Lung (tissue), 11 donors: ENCODE measurements at regions not wholly inside any gene's neighbourhood (a gene's known extent, or its start where the extent isn't known, plus 50 kb on each side); places are given as distances from the start of the nearest gene placed in this dataset.

ENCODE experiments used
- ATAC-seq: fragments of 200-7000 bp; cut with Tn5 transposase; one replicate; pipeline ENCODE4 v1.9.1; 2020; ENCODE audit warnings: moderate number of reproducible peaks; ENCODE audit not compliant: insufficient read depth, low FRiP score
- DNase-seq, 3 donors: peaks; one replicate each; pipeline ENCODE4 v3.0.0-alpha.2; 2013 to 2017
- H3K27ac ChIP-seq, 2 donors: one replicate each; pipeline ENCODE4 v1.5.1; 2013; ENCODE audit warnings: mild to moderate bottlenecking in 2 of 2, moderate library complexity in 2 of 2, control low read depth in 1 of 2, inconsistent platforms in 1 of 2, low read depth in 1 of 2, low read length in 1 of 2
- H3K27me3 ChIP-seq, 3 donors: one replicate each; pipeline ENCODE4 v1.5.1; 2013; ENCODE audit warnings: low read length in 2 of 3; ENCODE audit not compliant: control insufficient read depth in 3 of 3, insufficient read depth in 3 of 3
- H3K36me3 ChIP-seq, 4 donors: one replicate each; pipeline ENCODE4 v1.5.1; 2013; ENCODE audit warnings: low read length in 4 of 4, mild to moderate bottlenecking in 1 of 4, moderate library complexity in 1 of 4; ENCODE audit not compliant: control insufficient read depth in 4 of 4, insufficient read depth in 4 of 4
- H3K4me1 ChIP-seq, 5 donors: one replicate each; pipeline ENCODE4 v1.5.1; 2013; ENCODE audit warnings: low read length in 5 of 5, mild to moderate bottlenecking in 2 of 5, moderate library complexity in 1 of 5; ENCODE audit not compliant: control insufficient read depth in 5 of 5, insufficient read depth in 5 of 5
- H3K4me3 ChIP-seq: one replicate; pipeline ENCODE4 v1.5.1; 2013; ENCODE audit warnings: mild to moderate bottlenecking, control low read depth, moderate library complexity
- H3K9ac ChIP-seq, 2 donors: one replicate each; pipeline ENCODE4 v1.5.1; 2013; ENCODE audit warnings: low read length in 2 of 2, control low read depth in 1 of 2; ENCODE audit not compliant: insufficient read depth in 1 of 2
- H3K9me3 ChIP-seq, 4 donors: one replicate each; pipeline ENCODE4 v1.5.1; 2013; ENCODE audit warnings: low read length in 3 of 4, mild to moderate bottlenecking in 1 of 4, moderate library complexity in 1 of 4; ENCODE audit not compliant: control insufficient read depth in 4 of 4, insufficient read depth in 3 of 4
- WGBS, 2 donors: extraction: QIAGEN DNeasy Blood & Tissue Kit; methylation state at CpG; one replicate each; pipeline ENCODE4 v1.1.7; 2013; 5-methylcytosine and 5-hydroxymethylcytosine counted together
- TF ChIP-seq, protein P1 (sequence below): IDR thresholded peaks from 2 replicates; pipeline ENCODE4 v1.5.1; 2012; ENCODE audit warnings: mild to moderate bottlenecking; ENCODE audit errors: control extremely low read depth, extremely low read depth
- donor health status: control.
- donor health status: control.
- donor health status: Bipolar disorder and iron deficiency.
- donor health status: healthy.
- donor health status: DM: yes; HTN: yes; CAD: no.

DNA sequence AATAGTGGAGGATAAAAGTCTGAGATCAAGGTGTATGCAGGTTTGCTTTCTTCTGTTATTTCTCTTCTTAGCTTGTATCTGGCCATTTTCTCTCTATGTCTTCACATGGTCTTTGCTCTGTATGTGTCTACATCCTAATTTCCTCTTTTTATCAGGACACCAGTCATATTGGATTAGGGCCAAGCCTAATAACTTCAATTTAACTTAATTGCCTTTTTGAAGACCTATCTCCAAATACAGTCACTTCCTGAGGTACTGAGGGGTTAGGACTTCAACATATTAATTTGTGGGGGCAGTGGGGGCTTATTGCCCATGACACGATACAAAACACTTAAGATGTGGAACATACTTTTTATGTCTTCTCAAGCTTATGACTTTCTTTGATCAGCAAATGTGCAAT, 632.9 kb upstream of the CELF4 start:
- Histone ChIP-seq H3K36me3 (no peaks in the 10 kb centered on the region), H3K4me3 (no peak overlapping the region), H3K27ac (no peak overlapping the region), H3K4me1 (no peaks in the 10 kb centered on the region), H3K27me3 (no peaks in the 10 kb centered on the region), H3K9me3 (no peaks in the 10 kb centered on the region), H3K9ac (no peak overlapping the region)
- DNase-seq = no peak
- TF ChIP-seq, protein P1, sequence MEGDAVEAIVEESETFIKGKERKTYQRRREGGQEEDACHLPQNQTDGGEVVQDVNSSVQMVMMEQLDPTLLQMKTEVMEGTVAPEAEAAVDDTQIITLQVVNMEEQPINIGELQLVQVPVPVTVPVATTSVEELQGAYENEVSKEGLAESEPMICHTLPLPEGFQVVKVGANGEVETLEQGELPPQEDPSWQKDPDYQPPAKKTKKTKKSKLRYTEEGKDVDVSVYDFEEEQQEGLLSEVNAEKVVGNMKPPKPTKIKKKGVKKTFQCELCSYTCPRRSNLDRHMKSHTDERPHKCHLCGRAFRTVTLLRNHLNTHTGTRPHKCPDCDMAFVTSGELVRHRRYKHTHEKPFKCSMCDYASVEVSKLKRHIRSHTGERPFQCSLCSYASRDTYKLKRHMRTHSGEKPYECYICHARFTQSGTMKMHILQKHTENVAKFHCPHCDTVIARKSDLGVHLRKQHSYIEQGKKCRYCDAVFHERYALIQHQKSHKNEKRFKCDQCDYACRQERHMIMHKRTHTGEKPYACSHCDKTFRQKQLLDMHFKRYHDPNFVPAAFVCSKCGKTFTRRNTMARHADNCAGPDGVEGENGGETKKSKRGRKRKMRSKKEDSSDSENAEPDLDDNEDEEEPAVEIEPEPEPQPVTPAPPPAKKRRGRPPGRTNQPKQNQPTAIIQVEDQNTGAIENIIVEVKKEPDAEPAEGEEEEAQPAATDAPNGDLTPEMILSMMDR = no peak
- ATAC-seq = no peak
- WGBS, 2 donors = 32 to 62% methylated on average over 1 of the region's 1 CpG

DNA sequence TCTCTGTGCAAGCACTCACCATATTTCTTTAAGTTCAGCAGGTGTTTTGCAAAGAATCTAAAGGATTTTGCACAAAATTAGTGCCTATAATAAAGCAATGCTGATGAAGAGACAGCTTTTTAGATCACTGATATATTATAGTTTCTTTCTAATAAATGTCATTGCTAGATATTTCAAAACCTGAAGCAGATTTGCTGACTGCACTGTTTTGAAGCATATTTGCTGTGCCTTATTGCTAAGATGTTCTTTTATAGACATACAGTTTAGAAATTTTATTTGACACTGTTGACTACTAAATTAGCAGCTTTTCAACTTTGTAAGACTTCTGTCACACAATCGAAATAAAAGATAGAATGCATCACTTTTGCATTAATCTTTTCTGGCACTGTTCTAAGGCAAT, 620.9 kb upstream of the CELF4 start:
- ATAC-seq = no peak
- Histone ChIP-seq H3K4me3 (no peak overlapping the region), H3K27me3 (no peaks in the 10 kb centered on the region), H3K9me3 (peaks cover 0 to 6% (median 0%) of the 10 kb centered on the region in 4 donors), H3K4me1 (no peaks in the 10 kb centered on the region), H3K36me3 (no peaks in the 10 kb centered on the region), H3K9ac (no peak overlapping the region), H3K27ac (no peak overlapping the region)
- DNase-seq = no peak
- WGBS, 2 donors = 81 to 84% methylated on average over 1 of the region's 1 CpG
- TF ChIP-seq, protein P1 = no peak

DNA sequence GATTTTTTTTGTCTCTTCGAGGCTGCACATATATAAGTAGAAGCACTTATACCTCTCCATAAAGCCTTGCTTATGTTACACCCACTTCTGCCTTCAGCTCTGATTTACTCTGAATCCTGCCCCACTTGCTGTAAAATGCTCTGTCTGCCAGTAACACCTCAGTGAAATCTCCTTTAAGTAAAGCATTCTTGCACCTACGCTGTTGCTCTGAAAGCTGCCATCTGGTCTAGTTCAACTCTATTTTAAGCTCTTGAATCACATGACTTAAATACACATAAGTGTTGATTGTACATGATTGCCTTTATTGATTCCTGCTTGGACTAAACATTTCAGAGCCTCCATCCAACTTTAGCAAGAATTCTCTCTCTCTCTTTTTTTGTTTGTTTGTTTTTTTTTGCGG, 609.0 kb upstream of the CELF4 start:
- Histone ChIP-seq H3K9ac (no peak overlapping the region), H3K4me1 (no peaks in the 10 kb centered on the region), H3K27me3 (no peaks in the 10 kb centered on the region), H3K27ac (no peak overlapping the region), H3K9me3 (no peaks in the 10 kb centered on the region), H3K4me3 (no peak overlapping the region), H3K36me3 (no peaks in the 10 kb centered on the region)
- TF ChIP-seq, protein P1 = no peak
- DNase-seq (peak in 1 of 3 donors; percentile 23), ATAC-seq (no peak)
- 62 to 66% methylated on average over 3 of the region's 3 CpGs for WGBS, 2 donors

DNA sequence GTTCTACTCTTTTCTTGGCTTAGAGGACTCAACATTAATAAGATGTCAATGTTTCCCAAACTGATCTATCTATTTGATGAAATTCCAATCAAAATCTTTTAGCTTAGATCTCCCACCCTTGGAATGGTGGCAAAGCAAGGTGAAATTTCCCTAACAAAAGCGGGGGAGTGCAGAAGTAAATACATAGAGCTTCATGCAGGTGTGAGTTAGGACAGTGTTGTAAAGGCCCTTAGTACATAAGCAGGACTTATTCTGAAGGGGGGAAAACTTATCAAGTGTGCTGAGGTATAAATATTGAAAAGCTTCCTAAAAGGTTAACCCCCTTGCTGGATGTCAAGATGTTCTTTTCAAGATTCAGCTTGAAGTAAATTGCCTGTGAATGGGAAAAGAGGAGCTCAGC, 608.6 kb upstream of the CELF4 start:
- DNase-seq (no peak), ATAC-seq (no peak)
- Histone ChIP-seq H3K9me3 (no peaks in the 10 kb centered on the region), H3K36me3 (no peaks in the 10 kb centered on the region), H3K4me3 (no peak overlapping the region), H3K27ac (no peak overlapping the region), H3K27me3 (no peaks in the 10 kb centered on the region), H3K4me1 (no peaks in the 10 kb centered on the region), H3K9ac (no peak overlapping the region)
- TF ChIP-seq, protein P1 = no peak
- WGBS, 2 donors = 93 to 94% methylated on average over 1 of the region's 1 CpG
